ENCODE measurements at regions not wholly inside any gene's neighbourhood (a gene's known extent, or its start where the extent isn't known, plus 50 kb on each side); places are given as distances from the start of the nearest gene placed in this dataset.

GRCh38 chr12:33000016-33000415 is 103.4 kb upstream of the PKP2 start:
- TF ChIP-seq, protein P1, sequence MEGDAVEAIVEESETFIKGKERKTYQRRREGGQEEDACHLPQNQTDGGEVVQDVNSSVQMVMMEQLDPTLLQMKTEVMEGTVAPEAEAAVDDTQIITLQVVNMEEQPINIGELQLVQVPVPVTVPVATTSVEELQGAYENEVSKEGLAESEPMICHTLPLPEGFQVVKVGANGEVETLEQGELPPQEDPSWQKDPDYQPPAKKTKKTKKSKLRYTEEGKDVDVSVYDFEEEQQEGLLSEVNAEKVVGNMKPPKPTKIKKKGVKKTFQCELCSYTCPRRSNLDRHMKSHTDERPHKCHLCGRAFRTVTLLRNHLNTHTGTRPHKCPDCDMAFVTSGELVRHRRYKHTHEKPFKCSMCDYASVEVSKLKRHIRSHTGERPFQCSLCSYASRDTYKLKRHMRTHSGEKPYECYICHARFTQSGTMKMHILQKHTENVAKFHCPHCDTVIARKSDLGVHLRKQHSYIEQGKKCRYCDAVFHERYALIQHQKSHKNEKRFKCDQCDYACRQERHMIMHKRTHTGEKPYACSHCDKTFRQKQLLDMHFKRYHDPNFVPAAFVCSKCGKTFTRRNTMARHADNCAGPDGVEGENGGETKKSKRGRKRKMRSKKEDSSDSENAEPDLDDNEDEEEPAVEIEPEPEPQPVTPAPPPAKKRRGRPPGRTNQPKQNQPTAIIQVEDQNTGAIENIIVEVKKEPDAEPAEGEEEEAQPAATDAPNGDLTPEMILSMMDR (IDR thresholded peaks at IDR 0.05): no peak
- no peak for TF ChIP-seq POLR2A (IDR thresholded peaks at IDR 0.05)

Measured in tibial nerve (tissue), 3 donors.